NCI-H2029 (cell line): ENCODE measurements at regions not wholly inside any gene's neighbourhood (a gene's known extent, or its start where the extent isn't known, plus 50 kb on each side); places are given as distances from the start of the nearest gene placed in this dataset.
"Not testable (repeated sequence)": the region's sequence is repeated elsewhere in the genome, so short reads cannot be mapped to it uniquely, and the experiment has no call there.

ENCODE experiments used
- DNase-seq: peaks from one replicate; lab custom pipeline; 2025; lab: John Stamatoyannopoulos, UW

- no peak for DNase-seq
These were observed 880.3 kb upstream of the GRIA3 start for GRCh38 chrX:122303761-122304160.

GRCh38 chrX:122344816-122345215 lies 839.3 kb upstream of the GRIA3 start:
- no peak for DNase-seq

GRCh38 chrX:122363112-122363795 lies 820.8 kb upstream of the GRIA3 start:
- peak; percentile 16 for DNase-seq

GRCh38 chrX:122375533-122375932 lies 808.5 kb upstream of the GRIA3 start:
- DNase-seq = not testable (repeated sequence)

GRCh38 chrX:122389005-122389404 lies 795.1 kb upstream of the GRIA3 start:
- no peak for DNase-seq

- DNase-seq = no peak
These were observed 765.3 kb upstream of the GRIA3 start for GRCh38 chrX:122418758-122419157.

- DNase-seq = no peak
These were observed 762.5 kb upstream of the GRIA3 start for GRCh38 chrX:122421434-122422121.

- no peak for DNase-seq
These were observed 761.5 kb upstream of the GRIA3 start for GRCh38 chrX:122422547-122422946.

- no peak for DNase-seq
These were observed 749.1 kb upstream of the GRIA3 start for GRCh38 chrX:122434942-122435341.

- DNase-seq = no peak
These were observed 744.2 kb upstream of the GRIA3 start for GRCh38 chrX:122439831-122440230.

GRCh38 chrX:122440832-122441231 lies 743.2 kb upstream of the GRIA3 start:
- no peak for DNase-seq

- DNase-seq = no peak
These were observed 742.6 kb upstream of the GRIA3 start for GRCh38 chrX:122441451-122441850.

GRCh38 chrX:122445466-122445865 lies 738.6 kb upstream of the GRIA3 start:
- no peak for DNase-seq

- no peak for DNase-seq
These were observed 719.7 kb upstream of the GRIA3 start for GRCh38 chrX:122464341-122464740.

GRCh38 chrX:122475306-122475705 lies 708.8 kb upstream of the GRIA3 start:
- DNase-seq = no peak

GRCh38 chrX:122500556-122500955 lies 683.5 kb upstream of the GRIA3 start:
- no peak for DNase-seq

- DNase-seq = no peak
These were observed 682.4 kb upstream of the GRIA3 start for GRCh38 chrX:122501652-122502051.

- DNase-seq = no peak
These were observed 680.1 kb upstream of the GRIA3 start for GRCh38 chrX:122504026-122504425.

GRCh38 chrX:122512561-122513072 lies 671.5 kb upstream of the GRIA3 start:
- DNase-seq = no peak

- no peak for DNase-seq
These were observed 666.3 kb upstream of the GRIA3 start for GRCh38 chrX:122517786-122518185.

GRCh38 chrX:122545778-122546177 lies 638.3 kb upstream of the GRIA3 start:
- no peak for DNase-seq

- DNase-seq = no peak
These were observed 637.8 kb upstream of the GRIA3 start for GRCh38 chrX:122546269-122546668.

- DNase-seq = no peak
These were observed 631.7 kb upstream of the GRIA3 start for GRCh38 chrX:122552286-122552800.
